ENCODE measurements at regions not wholly inside any gene's neighbourhood (a gene's known extent, or its start where the extent isn't known, plus 50 kb on each side); places are given as distances from the start of the nearest gene placed in this dataset.

DNA sequence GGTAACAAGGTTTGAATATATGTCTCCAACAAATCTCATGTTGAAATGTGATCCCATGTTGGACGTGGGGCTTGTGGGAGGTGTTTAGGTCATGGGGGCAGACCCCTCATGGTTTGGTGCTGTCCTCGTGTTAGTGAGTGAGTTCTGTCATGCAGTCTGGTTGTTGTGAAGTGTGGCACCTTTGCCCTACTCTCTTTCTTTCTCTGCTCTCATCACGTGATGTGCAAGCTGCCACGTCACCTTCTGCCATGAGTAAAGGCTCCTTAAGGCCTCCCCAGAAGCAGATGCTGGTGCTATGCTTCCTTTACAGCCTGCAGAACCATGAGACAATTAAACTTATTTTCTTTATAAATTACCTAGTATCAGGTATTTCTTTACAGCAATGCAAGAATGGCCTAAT is 218.3 kb downstream of the NXPE2 start (continued):
- TF ChIP-seq, protein P1, sequence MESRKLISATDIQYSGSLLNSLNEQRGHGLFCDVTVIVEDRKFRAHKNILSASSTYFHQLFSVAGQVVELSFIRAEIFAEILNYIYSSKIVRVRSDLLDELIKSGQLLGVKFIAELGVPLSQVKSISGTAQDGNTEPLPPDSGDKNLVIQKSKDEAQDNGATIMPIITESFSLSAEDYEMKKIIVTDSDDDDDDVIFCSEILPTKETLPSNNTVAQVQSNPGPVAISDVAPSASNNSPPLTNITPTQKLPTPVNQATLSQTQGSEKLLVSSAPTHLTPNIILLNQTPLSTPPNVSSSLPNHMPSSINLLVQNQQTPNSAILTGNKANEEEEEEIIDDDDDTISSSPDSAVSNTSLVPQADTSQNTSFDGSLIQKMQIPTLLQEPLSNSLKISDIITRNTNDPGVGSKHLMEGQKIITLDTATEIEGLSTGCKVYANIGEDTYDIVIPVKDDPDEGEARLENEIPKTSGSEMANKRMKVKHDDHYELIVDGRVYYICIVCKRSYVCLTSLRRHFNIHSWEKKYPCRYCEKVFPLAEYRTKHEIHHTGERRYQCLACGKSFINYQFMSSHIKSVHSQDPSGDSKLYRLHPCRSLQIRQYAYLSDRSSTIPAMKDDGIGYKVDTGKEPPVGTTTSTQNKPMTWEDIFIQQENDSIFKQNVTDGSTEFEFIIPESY (IDR thresholded peaks at IDR 0.05) = no peak
- TF ChIP-seq, protein P2, sequence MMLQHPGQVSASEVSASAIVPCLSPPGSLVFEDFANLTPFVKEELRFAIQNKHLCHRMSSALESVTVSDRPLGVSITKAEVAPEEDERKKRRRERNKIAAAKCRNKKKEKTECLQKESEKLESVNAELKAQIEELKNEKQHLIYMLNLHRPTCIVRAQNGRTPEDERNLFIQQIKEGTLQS (IDR thresholded peaks at IDR 0.05) = no peak
- TF ChIP-seq JUND (IDR thresholded peaks at IDR 0.05) (no peak), YY1 (IDR thresholded peaks at IDR 0.05) (no peak)

DNA sequence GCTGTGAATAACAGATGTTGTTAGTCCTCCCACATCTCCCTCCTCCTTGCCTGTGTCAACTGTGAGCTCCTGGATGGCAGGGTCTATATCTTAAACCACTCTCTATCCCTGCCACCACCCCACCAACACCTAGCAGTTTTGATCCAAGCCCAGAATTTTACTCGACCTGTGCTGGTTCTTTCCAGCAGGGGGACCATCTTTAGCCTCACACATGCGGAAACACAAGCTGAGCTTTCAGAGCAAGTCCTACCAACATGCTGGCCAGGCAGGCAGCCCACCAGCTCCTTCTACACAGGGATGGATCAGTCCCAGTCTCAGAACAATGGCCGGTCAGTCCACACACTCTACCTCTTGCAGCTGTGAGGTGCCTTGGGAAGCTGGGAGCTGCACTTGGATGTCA is 231.5 kb downstream of the NXPE2 start:
- no peak for TF ChIP-seq HNF4A (conservative IDR thresholded peaks at IDR 0.05)
- TF ChIP-seq, protein P3, sequence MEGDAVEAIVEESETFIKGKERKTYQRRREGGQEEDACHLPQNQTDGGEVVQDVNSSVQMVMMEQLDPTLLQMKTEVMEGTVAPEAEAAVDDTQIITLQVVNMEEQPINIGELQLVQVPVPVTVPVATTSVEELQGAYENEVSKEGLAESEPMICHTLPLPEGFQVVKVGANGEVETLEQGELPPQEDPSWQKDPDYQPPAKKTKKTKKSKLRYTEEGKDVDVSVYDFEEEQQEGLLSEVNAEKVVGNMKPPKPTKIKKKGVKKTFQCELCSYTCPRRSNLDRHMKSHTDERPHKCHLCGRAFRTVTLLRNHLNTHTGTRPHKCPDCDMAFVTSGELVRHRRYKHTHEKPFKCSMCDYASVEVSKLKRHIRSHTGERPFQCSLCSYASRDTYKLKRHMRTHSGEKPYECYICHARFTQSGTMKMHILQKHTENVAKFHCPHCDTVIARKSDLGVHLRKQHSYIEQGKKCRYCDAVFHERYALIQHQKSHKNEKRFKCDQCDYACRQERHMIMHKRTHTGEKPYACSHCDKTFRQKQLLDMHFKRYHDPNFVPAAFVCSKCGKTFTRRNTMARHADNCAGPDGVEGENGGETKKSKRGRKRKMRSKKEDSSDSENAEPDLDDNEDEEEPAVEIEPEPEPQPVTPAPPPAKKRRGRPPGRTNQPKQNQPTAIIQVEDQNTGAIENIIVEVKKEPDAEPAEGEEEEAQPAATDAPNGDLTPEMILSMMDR (IDR thresholded peaks at IDR 0.05; ENCODE audit: low read depth, low read length, missing input control) = no peak
- TF ChIP-seq, protein P4, sequence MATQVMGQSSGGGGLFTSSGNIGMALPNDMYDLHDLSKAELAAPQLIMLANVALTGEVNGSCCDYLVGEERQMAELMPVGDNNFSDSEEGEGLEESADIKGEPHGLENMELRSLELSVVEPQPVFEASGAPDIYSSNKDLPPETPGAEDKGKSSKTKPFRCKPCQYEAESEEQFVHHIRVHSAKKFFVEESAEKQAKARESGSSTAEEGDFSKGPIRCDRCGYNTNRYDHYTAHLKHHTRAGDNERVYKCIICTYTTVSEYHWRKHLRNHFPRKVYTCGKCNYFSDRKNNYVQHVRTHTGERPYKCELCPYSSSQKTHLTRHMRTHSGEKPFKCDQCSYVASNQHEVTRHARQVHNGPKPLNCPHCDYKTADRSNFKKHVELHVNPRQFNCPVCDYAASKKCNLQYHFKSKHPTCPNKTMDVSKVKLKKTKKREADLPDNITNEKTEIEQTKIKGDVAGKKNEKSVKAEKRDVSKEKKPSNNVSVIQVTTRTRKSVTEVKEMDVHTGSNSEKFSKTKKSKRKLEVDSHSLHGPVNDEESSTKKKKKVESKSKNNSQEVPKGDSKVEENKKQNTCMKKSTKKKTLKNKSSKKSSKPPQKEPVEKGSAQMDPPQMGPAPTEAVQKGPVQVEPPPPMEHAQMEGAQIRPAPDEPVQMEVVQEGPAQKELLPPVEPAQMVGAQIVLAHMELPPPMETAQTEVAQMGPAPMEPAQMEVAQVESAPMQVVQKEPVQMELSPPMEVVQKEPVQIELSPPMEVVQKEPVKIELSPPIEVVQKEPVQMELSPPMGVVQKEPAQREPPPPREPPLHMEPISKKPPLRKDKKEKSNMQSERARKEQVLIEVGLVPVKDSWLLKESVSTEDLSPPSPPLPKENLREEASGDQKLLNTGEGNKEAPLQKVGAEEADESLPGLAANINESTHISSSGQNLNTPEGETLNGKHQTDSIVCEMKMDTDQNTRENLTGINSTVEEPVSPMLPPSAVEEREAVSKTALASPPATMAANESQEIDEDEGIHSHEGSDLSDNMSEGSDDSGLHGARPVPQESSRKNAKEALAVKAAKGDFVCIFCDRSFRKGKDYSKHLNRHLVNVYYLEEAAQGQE (IDR thresholded peaks at IDR 0.05) = no peak
- TF ChIP-seq, protein P1 (IDR thresholded peaks at IDR 0.05) = no peak
- no peak for TF ChIP-seq JUND (IDR thresholded peaks at IDR 0.05)
- TF ChIP-seq, protein P5, sequence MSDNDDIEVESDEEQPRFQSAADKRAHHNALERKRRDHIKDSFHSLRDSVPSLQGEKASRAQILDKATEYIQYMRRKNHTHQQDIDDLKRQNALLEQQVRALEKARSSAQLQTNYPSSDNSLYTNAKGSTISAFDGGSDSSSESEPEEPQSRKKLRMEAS (IDR thresholded peaks at IDR 0.05) = no peak
- TF ChIP-seq RAD21 (IDR thresholded peaks at IDR 0.05) = no peak
- no peak for TF ChIP-seq GABPA (IDR thresholded peaks at IDR 0.05 in 1 of 2, conservative IDR thresholded peaks at IDR 0.05 in 1 of 2)
- TF ChIP-seq YY1 (IDR thresholded peaks at IDR 0.05) = no peak
- TF ChIP-seq, protein P2 (IDR thresholded peaks at IDR 0.05) = no peak
- no peak for TF ChIP-seq SP1 (IDR thresholded peaks at IDR 0.05)
- TF ChIP-seq HNF4G (IDR thresholded peaks at IDR 0.05) = no peak
- no peak for TF ChIP-seq TAF1 (conservative IDR thresholded peaks at IDR 0.05)
- TF ChIP-seq FOXA2 (IDR thresholded peaks at IDR 0.05) = no peak
- no peak for TF ChIP-seq RXRA (IDR thresholded peaks at IDR 0.05)
- no peak for TF ChIP-seq FOXA1 (IDR thresholded peaks at IDR 0.05)
- TF ChIP-seq NR2F2 (IDR thresholded peaks at IDR 0.05) = no peak
- TF ChIP-seq EGR1 (IDR thresholded peaks at IDR 0.05; ENCODE audit: low read depth in 2 of 2) = no peak
- no peaks in the 10 kb centered on the region for H3K4me1 ChIP-seq (ENCODE audit: control insufficient read depth in 4 of 4, insufficient read depth in 4 of 4, low read length in 3 of 4)
- no peak overlapping the region for H3K9ac ChIP-seq (ENCODE audit: low read depth in 1 of 2, low read length in 2 of 2)
- no peaks in the 10 kb centered on the region for H3K27me3 ChIP-seq (ENCODE audit: control insufficient read depth in 4 of 4, insufficient read depth in 4 of 4, low read length in 3 of 4)
- H3K4me3 ChIP-seq (ENCODE audit: low read depth in 1 of 3, low read length in 3 of 3) = no peak overlapping the region
- DNase-seq (ENCODE audit: low spot score) = no peak
- no peak overlapping the region for H3K27ac ChIP-seq (ENCODE audit: low read depth in 1 of 2, low read length in 2 of 2)
- whole genome bisulfite sequencing = 53% methylated on average over 3 of the region's 3 CpGs
- no peaks in the 10 kb centered on the region for H3K9me3 ChIP-seq (ENCODE audit: control insufficient read depth in 4 of 4, low read length in 3 of 4)
- no peaks in the 10 kb centered on the region for H3K36me3 ChIP-seq (ENCODE audit: control insufficient read depth in 4 of 4, insufficient read depth in 3 of 4, low read depth in 1 of 4, low read length in 3 of 4)
